HG02884 (cell line): ENCODE measurements at regions not wholly inside any gene's neighbourhood (a gene's known extent, or its start where the extent isn't known, plus 50 kb on each side); places are given as distances from the start of the nearest gene placed in this dataset.
A peak's percentile ranks its signal among the peaks of the same experiment; 100 is the strongest.
"Not testable (repeated sequence)": the region's sequence is repeated elsewhere in the genome, so short reads cannot be mapped to it uniquely, and the experiment has no call there.

Experiments used
- ATAC-seq: cut with Tn5 transposase; IDR thresholded peaks from one replicate; pipeline ENCODE4 v1.9.1; 2021; ENCODE audit warnings: mild to moderate bottlenecking, moderate library complexity; ENCODE audit not compliant: unreplicated experiment

GRCh38 chr4:154907345-154908045 lies 126.4 kb downstream of the RBM46 start:
- ATAC-seq, result not testable (repeated sequence)

GRCh38 chr4:154908168-154908567 lies 127.1 kb downstream of the RBM46 start:
- ATAC-seq, result no peak

- no peak for ATAC-seq
Observed at GRCh38 chr4:154911097-154911496, 130.0 kb downstream of the RBM46 start.

- no peak for ATAC-seq
Observed at GRCh38 chr4:154911608-154912098, 130.6 kb downstream of the RBM46 start.

- no peak for ATAC-seq
Observed at GRCh38 chr4:154916068-154916467, 135.0 kb downstream of the RBM46 start.

- no peak for ATAC-seq
Observed at GRCh38 chr4:154927126-154927680, 146.1 kb downstream of the RBM46 start.

GRCh38 chr4:154928640-154929257 lies 147.7 kb downstream of the RBM46 start:
- ATAC-seq, result no peak

- ATAC-seq, result no peak
Observed at GRCh38 chr4:154936873-154937272, 155.8 kb downstream of the RBM46 start.

- ATAC-seq, result no peak
Observed at GRCh38 chr4:154939851-154940250, 158.8 kb downstream of the RBM46 start.

- no peak for ATAC-seq
Observed at GRCh38 chr4:154942176-154942575, 161.1 kb downstream of the RBM46 start.

GRCh38 chr4:154944996-154945395 lies 163.9 kb downstream of the RBM46 start:
- no peak for ATAC-seq

GRCh38 chr4:154946113-154946512 lies 165.0 kb downstream of the RBM46 start:
- ATAC-seq, result no peak

GRCh38 chr4:154953691-154954090 lies 172.6 kb downstream of the RBM46 start:
- ATAC-seq, result no peak

- no peak for ATAC-seq
Observed at GRCh38 chr4:154954117-154954516, 173.0 kb downstream of the RBM46 start.

- no peak for ATAC-seq
Observed at GRCh38 chr4:154958121-154958520, 177.0 kb downstream of the RBM46 start.

GRCh38 chr4:154958621-154959358 lies 177.7 kb downstream of the RBM46 start:
- ATAC-seq, result no peak

- ATAC-seq, result no peak
Observed at GRCh38 chr4:154959756-154960155, 178.7 kb downstream of the RBM46 start.

GRCh38 chr4:154960476-154960875 lies 179.4 kb downstream of the RBM46 start:
- ATAC-seq, result no peak

GRCh38 chr4:154961263-154961662 lies 180.2 kb downstream of the RBM46 start:
- ATAC-seq, result peak; percentile 96

GRCh38 chr4:154973244-154974035 lies 192.4 kb downstream of the RBM46 start:
- no peak for ATAC-seq

GRCh38 chr4:154977228-154977627 lies 196.2 kb downstream of the RBM46 start:
- ATAC-seq, result no peak
